SU-DHL-6 (cell line): ENCODE measurements at regions not wholly inside any gene's neighbourhood (a gene's known extent, or its start where the extent isn't known, plus 50 kb on each side); places are given as distances from the start of the nearest gene placed in this dataset.

Experiments
- H2AFZ ChIP-seq: fragments of 200-600 bp; sonication (generic); 2 replicates; pipeline ENCODE4 v1.6.1; 2014; ENCODE audit warnings: low read depth, mild to moderate bottlenecking, moderate library complexity, mixed read lengths, antibody characterized with exemption, low read length; ENCODE audit not compliant: severe bottlenecking
- H3F3A ChIP-seq: fragments of 200-600 bp; shearing (Covaris generic); 2 replicates; pipeline ENCODE4 v1.6.0; 2016; ENCODE audit warnings: antibody characterized with exemption, mild to moderate bottlenecking; ENCODE audit not compliant: insufficient read depth
- H3K27ac ChIP-seq: fragments of 200-600 bp; sonication (generic); 2 replicates; pipeline ENCODE4 v1.5.1; 2016; ENCODE audit warnings: low read depth, mild to moderate bottlenecking, low read length, moderate library complexity, mixed read lengths
- H3K27me3 ChIP-seq: fragments of 200-600 bp; sonication (generic), shearing (Covaris generic); 2 replicates; pipeline ENCODE4 v1.6.0; 2014; ENCODE audit warnings: mild to moderate bottlenecking, low read length
- H3K36me3 ChIP-seq: fragments of 200-600 bp; sonication (generic); 2 replicates; pipeline ENCODE4 v1.6.1; 2014; ENCODE audit warnings: mild to moderate bottlenecking, low read length, mixed read lengths
- H3K4me2 ChIP-seq: fragments of 300-600, 200-600 bp; shearing (Covaris generic), sonication (generic); 2 replicates; pipeline ENCODE4 v1.6.0; 2014; ENCODE audit warnings: low read length, low read depth, mild to moderate bottlenecking; ENCODE audit not compliant: poor library complexity, severe bottlenecking
- H3K4me3 ChIP-seq: fragments of 200-600 bp; sonication (generic); 2 replicates; pipeline ENCODE4 v1.5.1; 2014; ENCODE audit warnings: antibody characterized with exemption, low read length, mild to moderate bottlenecking, mixed read lengths; ENCODE audit not compliant: insufficient read depth, poor library complexity, severe bottlenecking
- H3K79me2 ChIP-seq: fragments of 200-600 bp; sonication (generic); 2 replicates; pipeline ENCODE4 v1.6.1; 2014; ENCODE audit warnings: mild to moderate bottlenecking, low read length, moderate library complexity; ENCODE audit not compliant: insufficient read depth
- H3K9ac ChIP-seq: fragments of 200-600 bp; sonication (generic); 2 replicates; pipeline ENCODE4 v1.7.0; 2014; ENCODE audit warnings: mild to moderate bottlenecking, low read length
- H3K9me2 ChIP-seq: fragments of 200-600 bp; sonication (generic); replicated peaks from 2 replicates; pipeline ENCODE4 v1.6.1; 2014; ENCODE audit warnings: low read length; ENCODE audit not compliant: insufficient read depth
- H3K9me3 ChIP-seq: fragments of 200-600 bp; sonication (generic); 2 replicates; pipeline ENCODE4 v1.6.1; 2014; ENCODE audit warnings: low read length, mixed read lengths; ENCODE audit not compliant: insufficient read depth
- H4K20me1 ChIP-seq: fragments of 200-600 bp; sonication (generic); 2 replicates; pipeline ENCODE4 v1.6.1; 2014; ENCODE audit warnings: low read depth, mild to moderate bottlenecking, antibody characterized with exemption, low read length, moderate library complexity, mixed read lengths
- CTCF ChIP-seq: fragments of 200-600 bp; sonication (generic); IDR thresholded peaks from one replicate; pipeline ENCODE4 v1.5.1; 2017; ENCODE audit warnings: antibody characterized with exemption, mild to moderate bottlenecking, low read length, moderate library complexity; ENCODE audit not compliant: insufficient read depth, poor library complexity, severe bottlenecking
- EZH2phosphoT487 ChIP-seq: fragments of 200-600 bp; sonication (generic), shearing (Covaris generic); conservative IDR thresholded peaks from 2 replicates; pipeline ENCODE4 v1.6.1; 2018; ENCODE audit warnings: mild to moderate bottlenecking, antibody characterized with exemption, low read length, moderate library complexity, mixed read lengths

DNA sequence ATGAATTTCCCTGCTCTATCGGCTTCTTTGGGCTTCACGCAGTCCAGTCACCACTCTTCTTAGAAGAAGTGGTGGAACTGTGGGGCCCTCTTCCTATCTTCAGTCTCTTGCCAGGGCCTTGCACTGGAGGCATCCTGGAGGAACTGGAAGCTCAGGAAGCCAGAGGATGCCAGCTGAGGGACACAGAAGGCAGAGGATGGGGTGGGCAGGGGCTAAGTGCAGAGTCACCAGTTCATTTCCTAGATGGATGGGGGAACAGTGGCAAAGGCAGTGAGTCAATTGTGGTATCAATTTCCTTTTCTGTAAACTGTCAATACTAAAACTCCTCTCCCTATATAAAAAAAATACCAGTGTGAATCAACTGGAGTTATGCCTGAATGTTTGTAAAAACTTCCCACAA is 419.7 kb downstream of the KLF12 start:
- no peak overlapping the region for H2AFZ ChIP-seq
- no peaks in the 10 kb centered on the region for H3K27me3 ChIP-seq
- no peak overlapping the region for H3K27ac ChIP-seq
- H3K9me3 ChIP-seq = no peaks in the 10 kb centered on the region
- no peaks in the 10 kb centered on the region for H4K20me1 ChIP-seq
- no peak overlapping the region for H3K4me2 ChIP-seq
- no peaks in the 10 kb centered on the region for H3F3A ChIP-seq
- no peak overlapping the region for H3K9ac ChIP-seq
- TF ChIP-seq CTCF = no peak
- no peak for TF ChIP-seq EZH2phosphoT487
- H3K9me2 ChIP-seq = no peaks in the 10 kb centered on the region
- H3K4me3 ChIP-seq = no peak overlapping the region
- no peaks in the 10 kb centered on the region for H3K79me2 ChIP-seq
- H3K36me3 ChIP-seq = no peaks in the 10 kb centered on the region

DNA sequence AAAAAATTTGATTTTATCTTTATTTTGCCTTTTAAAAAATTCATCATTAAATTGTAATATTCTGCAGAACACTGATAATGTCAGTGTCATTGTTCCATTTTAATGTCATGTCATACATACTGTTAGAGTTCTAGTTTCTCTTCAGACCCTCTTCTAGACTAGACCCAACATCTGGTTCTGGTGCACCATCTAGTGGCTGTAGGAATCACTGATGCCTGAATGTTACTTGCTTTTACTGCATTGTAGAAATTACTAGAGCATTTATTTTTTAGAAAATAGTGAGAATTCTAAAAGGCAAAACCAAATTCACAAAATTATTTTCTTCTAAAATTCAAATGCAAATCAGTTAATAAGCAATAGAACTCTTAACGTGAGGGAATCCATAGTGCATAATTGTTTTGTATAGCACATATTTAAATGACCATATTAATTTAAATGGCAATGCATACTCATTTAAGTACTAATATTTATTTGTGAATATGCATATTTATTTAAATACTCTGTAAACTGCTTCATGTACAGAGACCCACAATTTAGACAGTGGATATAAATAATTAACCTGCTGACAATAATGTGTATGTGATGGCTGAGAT is 425.7 kb downstream of the KLF12 start:
- Histone ChIP-seq H3K9me3 (no peaks in the 10 kb centered on the region), H4K20me1 (no peaks in the 10 kb centered on the region), H3K4me2 (no peak overlapping the region), H3K36me3 (no peaks in the 10 kb centered on the region), H3K27me3 (no peaks in the 10 kb centered on the region), H3K27ac (no peak overlapping the region), H2AFZ (no peak overlapping the region), H3K4me3 (no peak overlapping the region), H3F3A (no peaks in the 10 kb centered on the region), H3K79me2 (no peaks in the 10 kb centered on the region), H3K9me2 (no peaks in the 10 kb centered on the region), H3K9ac (no peak overlapping the region)
- TF ChIP-seq EZH2phosphoT487 (no peak), CTCF (peak; percentile 77)

DNA sequence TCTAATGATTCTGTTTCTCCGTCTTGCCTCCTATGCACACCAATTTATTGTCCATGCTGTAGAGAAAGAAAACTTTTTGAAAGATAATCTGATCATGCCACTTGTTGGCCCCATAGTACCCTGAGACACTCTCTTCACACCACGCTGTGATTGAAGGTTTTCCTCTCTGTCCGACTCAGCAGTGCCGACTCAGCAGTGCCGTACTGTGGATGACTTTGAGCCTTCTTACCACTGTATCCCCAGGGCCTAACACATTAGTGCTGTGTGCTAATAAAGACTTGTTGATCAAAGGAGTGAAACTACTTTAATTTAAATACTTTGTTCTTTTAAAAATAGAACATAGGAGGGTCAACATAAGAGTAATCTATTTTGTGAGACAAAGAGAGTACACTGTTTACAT is 429.6 kb downstream of the KLF12 start:
- Histone ChIP-seq H3K79me2 (no peaks in the 10 kb centered on the region), H4K20me1 (no peaks in the 10 kb centered on the region), H3K9me2 (no peaks in the 10 kb centered on the region), H3F3A (no peaks in the 10 kb centered on the region), H2AFZ (no peak overlapping the region), H3K9me3 (no peaks in the 10 kb centered on the region), H3K27ac (no peak overlapping the region), H3K9ac (no peak overlapping the region), H3K27me3 (no peaks in the 10 kb centered on the region), H3K4me2 (no peak overlapping the region), H3K36me3 (no peaks in the 10 kb centered on the region), H3K4me3 (no peak overlapping the region)
- TF ChIP-seq CTCF (no peak), EZH2phosphoT487 (no peak)
